GF-D8 (cell line): ENCODE measurements at regions not wholly inside any gene's neighbourhood (a gene's known extent, or its start where the extent isn't known, plus 50 kb on each side); places are given as distances from the start of the nearest gene placed in this dataset.

Source experiments
- DNase-seq: peaks from one replicate; lab custom pipeline; 2025; lab: John Stamatoyannopoulos, UW

- DNase-seq: no peak
Observed at GRCh38 chr9:79201636-79202035, 370.1 kb upstream of the TLE4 start.

GRCh38 chr9:79208791-79209396 is 362.9 kb upstream of the TLE4 start:
- DNase-seq: no peak

GRCh38 chr9:79210541-79211243 is 361.1 kb upstream of the TLE4 start:
- no peak for DNase-seq

- DNase-seq: no peak
Observed at GRCh38 chr9:79213417-79214125, 358.2 kb upstream of the TLE4 start.

DNA sequence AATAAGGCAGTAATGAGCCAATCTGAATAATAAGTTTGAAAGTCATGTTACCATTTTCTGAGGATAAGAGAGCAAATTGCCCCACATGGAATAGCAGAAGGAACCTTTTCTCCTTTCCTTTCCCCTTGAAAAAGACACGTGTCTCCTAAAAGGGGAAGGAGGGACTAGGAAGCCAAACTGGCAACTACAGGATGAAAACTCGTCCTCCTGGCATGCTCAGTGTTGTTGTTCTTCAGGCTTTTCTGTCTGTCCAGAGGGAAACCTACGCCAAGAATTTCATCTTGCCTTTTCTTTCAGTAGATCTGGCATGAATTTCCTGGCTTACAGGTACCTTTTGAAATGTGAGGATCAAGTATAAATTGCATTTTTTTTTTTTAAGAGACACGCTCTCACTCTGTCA is 355.9 kb upstream of the TLE4 start:
- no peak for DNase-seq

- DNase-seq: no peak
Observed at GRCh38 chr9:79220251-79220650, 351.5 kb upstream of the TLE4 start.

DNA sequence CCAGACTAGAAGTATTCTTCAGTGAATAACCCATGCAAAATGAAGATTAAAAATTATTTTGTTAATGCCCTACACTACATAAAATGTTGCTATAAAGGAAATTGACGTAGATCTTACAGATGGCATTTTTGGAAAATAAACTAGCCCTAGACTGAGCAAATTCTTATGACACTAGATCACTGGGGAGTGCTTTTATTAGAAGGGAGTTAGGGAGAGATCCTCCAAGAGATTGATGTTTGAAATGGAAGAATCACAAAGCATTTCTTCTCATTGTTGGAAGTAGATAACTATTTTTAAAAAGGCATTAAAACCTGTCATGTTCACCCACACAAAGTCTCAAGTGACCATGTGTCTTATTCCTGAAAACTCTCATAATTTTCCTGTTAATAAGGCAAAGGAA is 351.1 kb upstream of the TLE4 start:
- no peak for DNase-seq

GRCh38 chr9:79221084-79221483 is 350.7 kb upstream of the TLE4 start:
- DNase-seq: no peak

GRCh38 chr9:79222483-79222882 is 349.3 kb upstream of the TLE4 start:
- DNase-seq: no peak

DNA sequence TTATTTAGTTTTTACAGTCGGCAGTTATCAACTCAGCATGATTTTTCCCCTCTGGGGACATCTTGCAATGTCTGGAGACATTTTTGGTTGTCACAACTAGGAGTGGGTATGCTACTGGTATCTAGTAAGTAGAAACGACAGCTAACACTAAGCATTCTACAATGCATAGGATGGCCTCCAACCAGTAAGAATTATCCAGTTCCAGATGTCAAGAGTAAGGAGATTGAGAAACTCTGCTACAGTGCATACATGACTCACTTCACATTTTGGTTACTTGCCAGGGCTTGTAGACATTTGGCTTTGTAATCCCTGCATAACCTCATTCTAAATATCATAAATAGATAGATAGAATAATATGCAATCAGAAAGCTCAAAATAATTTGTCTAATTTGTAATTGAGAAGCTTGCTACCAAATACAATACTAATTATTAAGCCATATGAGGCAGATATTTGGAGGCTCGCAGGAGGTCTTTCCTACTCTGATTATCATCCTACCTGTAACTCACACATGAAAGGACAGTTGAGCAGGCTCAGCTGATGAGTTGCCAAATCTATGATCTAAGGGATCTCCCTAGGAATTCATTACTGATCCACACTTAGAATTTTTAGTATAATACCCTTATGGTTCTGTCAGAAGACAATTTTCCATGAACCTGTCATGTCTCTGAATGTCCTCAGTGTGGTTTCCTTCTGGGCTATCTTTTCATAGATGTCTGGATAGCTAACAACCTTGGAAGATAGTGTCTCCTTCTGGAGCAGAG is 346.9 kb upstream of the TLE4 start:
- DNase-seq: no peak

- DNase-seq: no peak
Observed at GRCh38 chr9:79233542-79233941, 338.2 kb upstream of the TLE4 start.

GRCh38 chr9:79236466-79236865 is 335.3 kb upstream of the TLE4 start:
- no peak for DNase-seq

GRCh38 chr9:79237861-79238260 is 333.9 kb upstream of the TLE4 start:
- no peak for DNase-seq

DNA sequence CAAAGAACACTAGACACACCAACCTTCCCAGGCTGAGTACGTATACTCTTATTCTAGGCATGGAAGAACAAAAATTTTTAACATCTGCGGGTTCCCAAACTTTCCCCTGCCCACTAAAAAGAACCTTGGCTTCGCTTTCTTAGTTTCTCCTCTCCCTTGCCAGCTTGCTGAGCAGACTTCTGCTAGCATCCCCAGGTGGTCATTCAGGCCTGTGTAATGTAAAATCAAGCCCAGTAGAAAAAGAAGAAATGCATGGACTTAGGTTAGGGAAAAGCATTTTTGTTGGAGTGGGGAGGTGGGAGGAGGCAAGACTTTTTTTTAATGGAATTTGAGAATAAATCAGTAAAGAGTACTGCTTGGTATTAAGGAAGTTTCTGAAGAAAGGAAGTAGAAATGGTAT is 331.0 kb upstream of the TLE4 start:
- DNase-seq: no peak

DNA sequence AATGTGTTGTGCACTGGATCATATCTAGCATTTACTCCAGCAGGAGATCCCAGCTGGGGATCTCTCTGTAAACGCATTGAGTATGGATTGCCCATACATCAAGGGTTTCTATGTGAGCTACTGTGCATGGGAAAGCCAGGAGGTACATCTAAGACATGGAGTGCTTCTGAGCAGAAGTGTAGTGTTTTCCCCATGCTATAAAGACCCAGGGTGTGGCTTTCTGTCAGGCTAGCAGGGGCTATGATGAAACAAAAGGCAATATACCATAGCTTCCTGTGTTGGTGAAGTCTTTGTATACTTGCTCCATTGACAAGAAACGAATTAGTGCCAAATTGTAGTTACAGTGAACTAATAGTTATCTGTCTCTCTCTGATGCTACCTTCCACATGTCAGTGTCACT is 329.3 kb upstream of the TLE4 start:
- no peak for DNase-seq

DNA sequence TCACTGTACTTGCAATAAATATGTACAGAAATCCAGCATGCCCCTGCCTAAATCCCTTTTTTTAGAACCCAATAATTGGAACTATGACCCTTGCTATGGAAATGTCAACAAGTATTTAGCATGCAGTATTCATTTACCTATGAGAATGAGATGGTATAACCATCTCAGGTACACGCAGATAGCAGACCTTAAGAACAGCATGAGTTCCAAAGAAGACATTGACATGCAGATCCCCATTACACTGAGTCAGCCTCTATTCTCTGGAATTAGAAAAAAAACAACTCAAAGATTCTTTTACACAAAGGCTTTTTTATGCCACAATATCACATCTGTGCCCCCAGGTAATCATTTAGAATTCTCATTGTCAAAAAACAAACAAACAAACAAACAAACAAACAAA is 325.6 kb upstream of the TLE4 start:
- DNase-seq: no peak

GRCh38 chr9:79247021-79247420 is 324.7 kb upstream of the TLE4 start:
- no peak for DNase-seq

DNA sequence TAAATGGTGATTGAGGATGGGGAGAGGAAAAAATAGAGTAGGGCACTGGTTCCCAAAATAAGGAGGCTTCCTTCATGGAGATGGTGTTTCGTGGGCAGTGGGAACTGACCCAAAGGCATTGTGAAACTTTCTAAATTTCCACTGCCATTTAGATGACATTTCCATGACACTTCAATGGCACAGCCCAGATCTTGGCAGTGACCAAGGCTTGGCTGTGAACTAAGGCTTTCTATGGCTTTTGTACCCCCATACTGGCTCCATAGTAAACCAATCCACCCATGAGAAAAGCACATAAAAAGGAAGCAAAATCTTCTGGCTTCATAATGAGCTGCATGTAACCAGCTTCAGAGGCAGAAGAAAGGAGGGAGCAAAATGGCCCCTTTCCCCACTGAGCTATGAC is 321.0 kb upstream of the TLE4 start:
- no peak for DNase-seq

DNA sequence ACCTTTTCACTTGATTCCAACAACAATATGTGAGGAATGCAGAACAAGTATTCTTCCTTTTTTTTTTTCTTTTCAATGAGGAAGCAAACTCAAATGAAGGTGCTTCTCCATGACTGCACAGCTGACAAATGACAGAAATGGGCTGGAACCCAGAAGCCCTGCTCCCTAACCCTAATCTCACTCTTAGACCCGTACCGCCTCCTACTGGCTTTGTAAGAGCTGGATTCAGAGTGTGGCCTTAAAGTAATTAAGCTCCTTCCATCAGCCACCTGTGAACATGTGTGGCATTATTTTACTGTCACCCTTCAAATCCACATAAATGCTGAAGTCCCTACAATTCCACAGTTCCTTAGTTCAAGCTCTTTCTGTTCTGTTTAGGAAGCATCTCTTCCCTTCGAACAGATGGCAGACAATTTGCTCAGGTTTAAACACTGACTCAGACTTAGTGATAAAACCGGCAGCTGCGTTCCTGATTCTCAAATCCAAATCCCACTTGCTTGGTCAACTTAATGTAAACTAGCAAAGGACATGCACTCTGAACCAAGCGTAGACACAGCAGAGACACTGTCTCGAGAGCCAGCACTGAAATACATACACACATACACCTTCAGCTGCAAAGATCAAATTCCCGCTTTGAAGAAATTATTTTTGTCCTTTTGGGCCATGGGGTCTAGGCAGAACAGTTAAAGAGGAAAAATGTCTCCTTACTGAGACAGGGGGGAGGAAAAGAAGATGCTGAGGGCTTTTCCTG is 316.7 kb upstream of the TLE4 start:
- DNase-seq: no peak

DNA sequence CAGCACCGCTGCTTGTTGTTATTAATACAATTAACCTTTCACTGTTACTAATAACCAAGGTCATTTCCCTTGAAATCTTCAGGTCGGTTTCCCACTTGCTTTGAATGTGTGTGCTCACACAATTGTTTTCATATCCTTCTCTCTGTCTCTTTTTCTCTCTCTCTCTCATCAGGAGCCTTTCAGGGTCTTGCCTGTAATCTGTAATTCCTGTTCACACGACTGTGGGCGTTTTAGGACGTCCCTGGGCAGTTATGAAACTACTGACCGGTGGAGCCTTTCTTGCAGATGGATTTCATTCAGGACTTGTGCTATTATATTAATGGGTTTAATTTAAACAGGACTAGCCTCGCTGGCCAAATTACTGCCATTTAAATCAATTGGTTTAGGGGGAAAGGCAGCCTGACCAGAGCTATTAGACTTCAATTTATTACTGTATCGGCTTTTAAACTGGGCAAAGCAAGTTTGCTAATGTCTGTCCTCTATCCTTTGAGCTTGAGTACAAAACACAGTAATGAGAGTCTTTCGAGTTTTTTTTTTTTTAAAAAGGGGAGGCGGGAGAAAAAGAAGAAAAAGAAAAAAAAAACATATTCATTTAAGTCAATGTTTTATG is 316.0 kb upstream of the TLE4 start:
- DNase-seq: no peak

- no peak for DNase-seq
Observed at GRCh38 chr9:79256691-79257213, 315.0 kb upstream of the TLE4 start.
